Spleen (tissue), 11 donors: ENCODE measurements at regions not wholly inside any gene's neighbourhood (a gene's known extent, or its start where the extent isn't known, plus 50 kb on each side); places are given as distances from the start of the nearest gene placed in this dataset.

Experiments used
- DNase-seq: peaks from one replicate; pipeline ENCODE4 v3.0.0-alpha.2; 2020
- H3K27ac ChIP-seq, 8 donors: fragments of 200-600 bp; sonication (generic) in 7 of 8; 1 replicate in 4 of 8; 2 replicates in 4 of 8; pipeline versions ENCODE4 v1.5.0 to v1.8.0; 2016 to 2021; ENCODE audit warnings: inconsistent platforms in 4 of 8, mild to moderate bottlenecking in 4 of 8, moderate library complexity in 1 of 8
- H3K27me3 ChIP-seq, 7 donors: fragments of 200-600 bp; sonication (generic) in 6 of 7; replicated peaks in 1 of 7; 1 replicate in 4 of 7; 2 replicates in 3 of 7; pipeline versions ENCODE4 v1.5.0 to v1.8.0; 2016 to 2021; ENCODE audit warnings: inconsistent platforms in 3 of 7, mild to moderate bottlenecking in 1 of 7
- H3K36me3 ChIP-seq, 6 donors: fragments of 200-600 bp; sonication (generic) in 5 of 6; 1 replicate in 4 of 6; 2 replicates in 2 of 6; pipeline versions ENCODE4 v1.5.0 to v1.8.0; 2016 to 2021; ENCODE audit warnings: inconsistent platforms in 2 of 6
- H3K4me1 ChIP-seq, 6 donors: fragments of 200-600 bp; sonication (generic) in 5 of 6; 1 replicate in 3 of 6; 2 replicates in 3 of 6; pipeline versions ENCODE4 v1.5.0 to v1.8.0; 2016 to 2021; ENCODE audit warnings: inconsistent platforms in 3 of 6
- H3K4me3 ChIP-seq, 8 donors: fragments of 200-600 bp; sonication (generic) in 7 of 8; 1 replicate in 4 of 8; 2 replicates in 4 of 8; pipeline versions ENCODE4 v1.5.0 to v1.8.0; 2016 to 2021; ENCODE audit warnings: inconsistent platforms in 4 of 8, mild to moderate bottlenecking in 4 of 8, moderate library complexity in 2 of 8
- H3K9me3 ChIP-seq, 8 donors: fragments of 200-600 bp; sonication (generic) in 7 of 8; 1 replicate in 4 of 8; 2 replicates in 4 of 8; pipeline versions ENCODE4 v1.5.0 to v1.8.0; 2016 to 2021; ENCODE audit warnings: inconsistent platforms in 4 of 8
- CTCF ChIP-seq, 11 experiments: fragments of 200-600 bp in 7 of 11; fragments of 450-650 bp in 4 of 11; sonication (generic) in 4 of 11; IDR thresholded peaks in 8 of 11; conservative IDR thresholded peaks in 3 of 11; 1 replicate in 7 of 11; 2 replicates in 4 of 11; pipeline versions ENCODE4 v1.4.0 to v1.8.0; 2016 to 2021; ENCODE audit warnings: antibody characterized with exemption in 11 of 11, inconsistent platforms in 4 of 11, mild to moderate bottlenecking in 1 of 11
- POLR2A ChIP-seq, 3 donors: fragments of 450-650 bp; IDR thresholded peaks; one replicate each; pipeline ENCODE4 v1.5.1; 2017; ENCODE audit warnings: antibody characterized with exemption in 3 of 3, mild to moderate bottlenecking in 1 of 3
- POLR2AphosphoS5 ChIP-seq, 3 donors: sonication (generic); formaldehyde crosslinking; IDR thresholded peaks; one replicate each; pipeline ENCODE4 v1.5.1; 2017; ENCODE audit warnings: antibody characterized with exemption in 3 of 3
- WGBS, 5 donors: extraction: QIAGEN DNeasy Blood & Tissue Kit in 3 of 5; methylation state at CpG; one replicate each; pipeline versions ENCODE4 v1.1.5 to v1.1.7; 2013 to 2018; 5-methylcytosine and 5-hydroxymethylcytosine counted together
- intact Hi-C: fragments of 100-400 bp; cut with DNase I; formaldehyde crosslinking; loops from one replicate; pipeline ENCODE4 v1.15.0; 2023; ENCODE audit warnings: low total_unique reads
- donor health status: healthy with polysubstance abuse.
- donor health status: DM: no; HTN: no; CAD: no; lungs with moderate emphysema.
- donor health status: DM: no; HTN: no; CAD: no.
- donor health status: Bipolar disorder and iron deficiency.
- donor health status: healthy.
- donor health status: DM: no; HTN: no; CAD: no.
- donor health status: DM: yes; HTN: yes; CAD: no.

- no peak for TF ChIP-seq POLR2AphosphoS5 (IDR thresholded peaks at IDR 0.05)
- TF ChIP-seq POLR2A (IDR thresholded peaks at IDR 0.05) = no peak
- no peak for TF ChIP-seq CTCF (IDR thresholded peaks at IDR 0.05 in 8 of 11, conservative IDR thresholded peaks at IDR 0.05 in 3 of 11)
- Histone ChIP-seq H3K4me1 (peaks cover 0 to 9% (median 0%) of the 10 kb centered on the region in 6 donors), H3K4me3 (no peak overlapping the region), H3K27ac (no peak overlapping the region), H3K27me3 (no peaks in the 10 kb centered on the region), H3K9me3 (peaks cover 0 to 33% (median 20%) of the 10 kb centered on the region in 8 donors), H3K36me3 (no peaks in the 10 kb centered on the region)
- intact Hi-C loops = no loop called here
- no peak for DNase-seq
These were observed 833.8 kb downstream of the GRID1 start for GRCh38 chr10:85532773-85533172.

DNA sequence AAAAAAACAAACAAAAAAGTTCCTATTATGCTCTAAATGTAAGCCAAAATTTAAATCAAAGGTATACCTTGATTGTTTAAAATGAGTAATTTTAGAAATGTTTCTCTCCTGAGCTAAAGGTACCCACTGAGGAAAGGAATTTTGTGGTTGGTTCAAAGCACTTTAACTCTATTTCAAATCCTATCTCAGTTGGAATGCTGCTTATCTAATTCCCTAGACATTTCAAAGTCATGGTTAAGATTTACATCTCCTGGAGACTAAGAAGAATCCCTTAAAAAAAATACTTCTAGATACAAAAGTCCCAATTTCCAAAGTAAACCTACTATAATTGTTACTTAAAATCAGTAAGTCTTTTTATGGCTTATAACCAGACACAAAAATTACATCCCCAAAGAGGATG, 830.7 kb downstream of the GRID1 start:
- intact Hi-C loops = no loop called here
- no peak overlapping the region for H3K27ac ChIP-seq
- H3K4me1 ChIP-seq = peaks cover 0 to 9% (median 0%) of the 10 kb centered on the region in 6 donors
- no peak for DNase-seq
- H3K9me3 ChIP-seq = peaks cover 0 to 14% (median 7%) of the 10 kb centered on the region in 8 donors
- no peak overlapping the region for H3K4me3 ChIP-seq
- H3K36me3 ChIP-seq = no peaks in the 10 kb centered on the region
- TF ChIP-seq POLR2A (IDR thresholded peaks at IDR 0.05) = no peak
- no peak for TF ChIP-seq POLR2AphosphoS5 (IDR thresholded peaks at IDR 0.05)
- TF ChIP-seq CTCF (IDR thresholded peaks at IDR 0.05 in 8 of 11, conservative IDR thresholded peaks at IDR 0.05 in 3 of 11) = no peak
- H3K27me3 ChIP-seq = no peaks in the 10 kb centered on the region

DNA sequence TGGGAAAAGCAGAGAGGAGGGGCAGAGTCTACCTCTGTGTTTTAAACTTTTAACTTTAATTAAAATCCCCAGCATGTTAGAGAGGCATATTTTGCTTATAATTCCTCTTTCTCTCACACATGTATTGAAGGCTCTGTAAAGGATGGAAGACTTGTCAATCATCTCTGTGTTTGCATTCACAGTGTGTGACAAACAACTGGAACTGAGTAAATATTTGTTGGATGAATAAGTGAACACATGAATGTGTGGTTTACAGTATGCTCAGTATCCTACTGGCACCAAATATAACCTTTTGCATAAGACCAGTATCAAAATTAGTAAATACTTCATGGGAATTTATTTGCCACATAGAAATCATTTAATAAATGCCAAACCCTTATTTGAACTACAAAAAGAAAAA, 829.0 kb downstream of the GRID1 start:
- TF ChIP-seq POLR2AphosphoS5 (IDR thresholded peaks at IDR 0.05) (no peak), POLR2A (IDR thresholded peaks at IDR 0.05) (no peak), CTCF (IDR thresholded peaks at IDR 0.05 in 8 of 11, conservative IDR thresholded peaks at IDR 0.05 in 3 of 11) (no peak)
- intact Hi-C loops = no loop called here
- Histone ChIP-seq H3K4me1 (peaks cover 0 to 2% (median 0%) of the 10 kb centered on the region in 6 donors), H3K27ac (no peak overlapping the region), H3K4me3 (no peak overlapping the region), H3K36me3 (no peaks in the 10 kb centered on the region), H3K27me3 (no peaks in the 10 kb centered on the region), H3K9me3 (peaks cover 0 to 14% (median 7%) of the 10 kb centered on the region in 8 donors)
- no peak for DNase-seq

- intact Hi-C loops = no loop called here
- DNase-seq = no peak
These were observed 828.0 kb downstream of the GRID1 start for GRCh38 chr10:85538601-85539000.

More at GRCh38 chr10:85538601-85539000, 828.0 kb downstream of the GRID1 start:
- TF ChIP-seq POLR2AphosphoS5 (IDR thresholded peaks at IDR 0.05) (no peak), CTCF (IDR thresholded peaks at IDR 0.05 in 8 of 11, conservative IDR thresholded peaks at IDR 0.05 in 3 of 11) (no peak), POLR2A (IDR thresholded peaks at IDR 0.05) (no peak)
- no peak overlapping the region for H3K27ac ChIP-seq
- no peaks in the 10 kb centered on the region for H3K27me3 ChIP-seq
- H3K4me3 ChIP-seq = no peak overlapping the region
- WGBS, 5 donors = 74 to 80% (median 78%) methylated on average over 3 of the region's 3 CpGs
- peaks cover 0 to 14% (median 7%) of the 10 kb centered on the region in 8 donors for H3K9me3 ChIP-seq
- H3K4me1 ChIP-seq = no peaks in the 10 kb centered on the region
- H3K36me3 ChIP-seq = no peaks in the 10 kb centered on the region
